ENCODE measurements at regions not wholly inside any gene's neighbourhood (a gene's known extent, or its start where the extent isn't known, plus 50 kb on each side); places are given as distances from the start of the nearest gene placed in this dataset.

DNA sequence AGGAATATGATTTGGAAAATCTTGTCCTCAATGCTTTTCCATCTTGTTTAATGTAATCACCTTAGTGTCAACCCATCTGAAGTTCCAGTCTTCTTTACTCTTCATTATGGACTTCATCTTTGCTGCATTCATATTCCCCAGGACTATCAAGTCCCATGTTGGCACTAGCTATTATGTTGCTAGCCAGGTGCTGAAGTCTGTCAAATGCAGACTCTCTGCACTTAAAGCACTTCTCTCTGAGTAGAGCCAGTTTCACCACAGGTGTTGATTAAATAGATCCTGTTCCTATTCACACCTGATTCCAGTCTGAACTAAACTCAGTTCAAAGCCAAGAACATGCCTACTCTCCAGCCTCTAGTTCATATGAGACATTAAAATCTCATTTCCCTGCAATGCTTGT lies 75.0 kb upstream of the PKN2 start:
- TF ChIP-seq, protein P1, sequence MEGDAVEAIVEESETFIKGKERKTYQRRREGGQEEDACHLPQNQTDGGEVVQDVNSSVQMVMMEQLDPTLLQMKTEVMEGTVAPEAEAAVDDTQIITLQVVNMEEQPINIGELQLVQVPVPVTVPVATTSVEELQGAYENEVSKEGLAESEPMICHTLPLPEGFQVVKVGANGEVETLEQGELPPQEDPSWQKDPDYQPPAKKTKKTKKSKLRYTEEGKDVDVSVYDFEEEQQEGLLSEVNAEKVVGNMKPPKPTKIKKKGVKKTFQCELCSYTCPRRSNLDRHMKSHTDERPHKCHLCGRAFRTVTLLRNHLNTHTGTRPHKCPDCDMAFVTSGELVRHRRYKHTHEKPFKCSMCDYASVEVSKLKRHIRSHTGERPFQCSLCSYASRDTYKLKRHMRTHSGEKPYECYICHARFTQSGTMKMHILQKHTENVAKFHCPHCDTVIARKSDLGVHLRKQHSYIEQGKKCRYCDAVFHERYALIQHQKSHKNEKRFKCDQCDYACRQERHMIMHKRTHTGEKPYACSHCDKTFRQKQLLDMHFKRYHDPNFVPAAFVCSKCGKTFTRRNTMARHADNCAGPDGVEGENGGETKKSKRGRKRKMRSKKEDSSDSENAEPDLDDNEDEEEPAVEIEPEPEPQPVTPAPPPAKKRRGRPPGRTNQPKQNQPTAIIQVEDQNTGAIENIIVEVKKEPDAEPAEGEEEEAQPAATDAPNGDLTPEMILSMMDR (IDR thresholded peaks at IDR 0.05; ENCODE audit: low read length) = no peak
- TF ChIP-seq EZH2 (IDR thresholded peaks at IDR 0.05; ENCODE audit: borderline replicate concordance, low read length) = no peak

Measured in OCI-LY1 (cell line).